Tibial nerve (tissue), 4 donors: ENCODE measurements at regions not wholly inside any gene's neighbourhood (a gene's known extent, or its start where the extent isn't known, plus 50 kb on each side); places are given as distances from the start of the nearest gene placed in this dataset.

Source experiments
- EP300 ChIP-seq, 2 donors: sonication (generic); formaldehyde crosslinking; IDR thresholded peaks; one replicate each; pipeline ENCODE4 v1.6.1; 2017; ENCODE audit warnings: antibody characterized with exemption in 2 of 2, mild to moderate bottlenecking in 1 of 2
- POLR2A ChIP-seq, 2 donors: fragments of 450-650 bp; IDR thresholded peaks; one replicate each; pipeline ENCODE4 v1.6.1; 2017; ENCODE audit warnings: antibody characterized with exemption in 2 of 2, mild to moderate bottlenecking in 2 of 2, moderate library complexity in 2 of 2
- TF ChIP-seq, protein P1 (sequence below), 5 experiments: fragments of 200-600 bp in 3 of 5; fragments of 450-650 bp in 2 of 5; sonication (generic) in 3 of 5; IDR thresholded peaks; one replicate each; pipeline ENCODE4 v1.5.1; 2016 to 2019; ENCODE audit warnings: antibody characterized with exemption in 5 of 5, mild to moderate bottlenecking in 3 of 5, moderate library complexity in 2 of 5

DNA sequence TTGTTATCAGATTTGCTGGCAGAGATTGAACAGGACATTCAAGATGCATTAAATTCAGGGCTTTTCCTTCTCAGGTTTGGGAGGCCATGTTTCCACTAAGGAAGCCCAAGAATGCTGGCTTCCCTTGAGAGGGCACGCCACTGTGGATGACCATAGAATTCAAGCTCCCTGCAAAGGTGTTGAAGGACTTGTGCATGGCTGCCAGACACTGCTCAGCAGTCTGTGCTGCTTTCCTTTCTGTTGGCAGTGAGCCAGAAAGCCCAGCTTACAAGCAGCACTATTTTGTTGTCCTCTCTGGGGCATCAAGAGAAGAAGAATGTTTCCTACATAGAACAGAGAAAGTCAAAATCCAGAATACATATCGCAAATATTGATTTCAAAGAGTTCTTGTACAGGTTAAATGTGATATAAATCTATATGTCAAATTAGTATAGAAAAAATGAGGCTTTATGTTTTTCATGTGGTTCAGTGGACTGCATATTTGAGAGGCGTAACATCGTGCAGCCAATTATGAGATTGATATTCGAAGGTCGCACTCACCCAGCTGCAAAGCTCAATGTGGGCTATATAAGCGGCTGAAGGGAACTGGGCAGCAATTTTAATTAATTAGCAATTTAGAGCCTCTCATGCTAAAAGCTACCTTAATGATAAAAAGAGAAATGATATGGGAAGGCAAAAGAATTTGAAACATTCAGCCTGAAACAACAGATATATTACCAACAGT, 103.1 kb upstream of the ISL1 start:
- TF ChIP-seq, protein P1, sequence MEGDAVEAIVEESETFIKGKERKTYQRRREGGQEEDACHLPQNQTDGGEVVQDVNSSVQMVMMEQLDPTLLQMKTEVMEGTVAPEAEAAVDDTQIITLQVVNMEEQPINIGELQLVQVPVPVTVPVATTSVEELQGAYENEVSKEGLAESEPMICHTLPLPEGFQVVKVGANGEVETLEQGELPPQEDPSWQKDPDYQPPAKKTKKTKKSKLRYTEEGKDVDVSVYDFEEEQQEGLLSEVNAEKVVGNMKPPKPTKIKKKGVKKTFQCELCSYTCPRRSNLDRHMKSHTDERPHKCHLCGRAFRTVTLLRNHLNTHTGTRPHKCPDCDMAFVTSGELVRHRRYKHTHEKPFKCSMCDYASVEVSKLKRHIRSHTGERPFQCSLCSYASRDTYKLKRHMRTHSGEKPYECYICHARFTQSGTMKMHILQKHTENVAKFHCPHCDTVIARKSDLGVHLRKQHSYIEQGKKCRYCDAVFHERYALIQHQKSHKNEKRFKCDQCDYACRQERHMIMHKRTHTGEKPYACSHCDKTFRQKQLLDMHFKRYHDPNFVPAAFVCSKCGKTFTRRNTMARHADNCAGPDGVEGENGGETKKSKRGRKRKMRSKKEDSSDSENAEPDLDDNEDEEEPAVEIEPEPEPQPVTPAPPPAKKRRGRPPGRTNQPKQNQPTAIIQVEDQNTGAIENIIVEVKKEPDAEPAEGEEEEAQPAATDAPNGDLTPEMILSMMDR (IDR thresholded peaks at IDR 0.05), result no peak
- TF ChIP-seq POLR2A (IDR thresholded peaks at IDR 0.05) (no peak), EP300 (IDR thresholded peaks at IDR 0.05) (no peak)
